ENCODE measurements at regions not wholly inside any gene's neighbourhood (a gene's known extent, or its start where the extent isn't known, plus 50 kb on each side); places are given as distances from the start of the nearest gene placed in this dataset.
"Not testable (repeated sequence)": the region's sequence is repeated elsewhere in the genome, so short reads cannot be mapped to it uniquely, and the experiment has no call there.

- no peak for DNase-seq
- in situ Hi-C loops (cut with HindIII; ENCODE audit: low pct_ligation_motif_present, low pct_unique_long_range_greater_than_20kb, low sequenced_read_pairs): no loop called here
Measured at GRCh38 chr1:73056826-73057225, 774.5 kb upstream of the NEGR1 start.

DNA sequence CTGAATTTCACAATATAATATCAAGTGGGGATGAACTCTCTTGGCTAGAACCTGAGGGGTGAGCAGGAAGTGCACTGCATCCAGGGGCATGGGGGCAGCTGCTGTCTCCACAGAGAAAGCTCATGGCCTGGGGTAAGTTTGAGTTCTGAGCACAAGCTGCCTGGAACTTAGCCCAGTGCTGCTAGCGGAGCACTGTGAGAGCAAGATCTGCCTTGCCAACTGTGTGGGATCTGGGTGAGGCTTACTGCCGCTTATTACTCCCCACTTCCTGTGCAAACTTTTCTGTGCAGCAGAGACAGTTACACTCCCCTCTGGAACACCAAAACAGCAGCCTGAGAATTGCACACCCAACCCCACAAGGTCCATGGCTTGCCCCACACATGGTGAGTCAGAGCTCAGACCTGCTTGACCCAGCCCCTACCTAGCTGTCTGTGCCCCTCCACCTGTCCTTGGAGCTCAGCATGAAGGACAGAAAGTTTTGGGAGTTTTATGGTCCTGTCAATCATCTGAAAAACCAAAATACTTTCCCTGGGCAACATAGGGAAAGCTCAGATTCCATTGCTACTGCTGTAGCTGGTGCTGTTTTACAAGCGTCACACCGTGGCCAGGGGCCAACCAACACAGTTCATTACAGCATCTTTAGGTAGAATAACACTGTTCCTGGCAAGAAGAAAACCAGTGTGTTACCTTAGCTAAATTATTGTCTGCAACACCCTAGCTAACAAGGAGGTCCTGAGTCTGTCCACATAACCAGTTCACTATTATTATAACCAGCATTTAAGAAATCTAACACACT, 762.1 kb upstream of the NEGR1 start:
- no peak for DNase-seq
- in situ Hi-C loops (cut with HindIII; ENCODE audit: low pct_ligation_motif_present, low pct_unique_long_range_greater_than_20kb, low sequenced_read_pairs): no loop called here

- in situ Hi-C loops (cut with HindIII; ENCODE audit: low pct_ligation_motif_present, low pct_unique_long_range_greater_than_20kb, low sequenced_read_pairs): no loop called here
- no peak for DNase-seq
Measured at GRCh38 chr1:73042403-73042802, 760.1 kb upstream of the NEGR1 start.

GRCh38 chr1:73040811-73041210, 758.5 kb upstream of the NEGR1 start:
- no peak for DNase-seq
- in situ Hi-C loops (cut with HindIII; ENCODE audit: low pct_ligation_motif_present, low pct_unique_long_range_greater_than_20kb, low sequenced_read_pairs): no loop called here

- DNase-seq: no peak
- in situ Hi-C loops (cut with HindIII; ENCODE audit: low pct_ligation_motif_present, low pct_unique_long_range_greater_than_20kb, low sequenced_read_pairs): no loop called here
Measured at GRCh38 chr1:73034271-73034670, 751.9 kb upstream of the NEGR1 start.

DNA sequence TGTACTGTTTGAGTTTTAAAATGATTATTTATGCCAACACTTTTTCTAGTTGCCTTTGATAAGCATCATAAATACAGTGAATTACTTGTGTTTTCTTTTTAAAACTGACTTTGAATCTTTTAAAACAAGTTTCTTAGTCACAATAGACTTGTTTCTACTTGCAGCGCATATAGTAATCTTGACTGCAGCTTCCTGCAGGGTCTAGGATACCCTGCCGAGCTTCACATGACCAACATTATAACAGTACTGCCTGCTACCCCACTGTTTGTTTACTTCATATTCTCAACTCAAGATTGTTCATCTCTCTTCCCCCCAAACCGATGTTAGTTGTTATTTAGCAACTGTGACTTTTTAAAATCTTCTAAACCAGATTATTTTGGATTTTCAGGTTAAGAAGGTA, 751.3 kb upstream of the NEGR1 start:
- no peak for DNase-seq
- in situ Hi-C loops (cut with HindIII; ENCODE audit: low pct_ligation_motif_present, low pct_unique_long_range_greater_than_20kb, low sequenced_read_pairs): no loop called here

DNA sequence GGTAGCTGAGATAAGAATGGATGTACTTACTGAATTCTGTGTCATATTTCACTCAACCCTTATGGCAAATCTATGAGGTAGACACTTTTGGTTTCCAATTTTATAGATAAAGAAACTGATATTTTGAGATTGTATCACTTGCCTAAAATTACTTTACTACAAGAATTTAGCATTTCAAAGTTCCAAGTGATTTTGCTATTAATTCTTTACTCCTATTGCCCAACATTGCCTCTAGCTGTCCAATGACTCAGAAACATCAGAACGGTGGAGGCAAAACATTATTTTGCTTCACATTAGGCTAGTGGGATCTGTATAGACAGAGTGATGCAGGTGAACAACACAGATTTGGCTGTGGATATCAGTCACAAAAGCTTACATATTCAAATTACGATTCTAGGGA, 747.2 kb upstream of the NEGR1 start:
- in situ Hi-C loops (cut with HindIII; ENCODE audit: low pct_ligation_motif_present, low pct_unique_long_range_greater_than_20kb, low sequenced_read_pairs): no loop called here
- no peak for DNase-seq

GRCh38 chr1:73026114-73026513, 743.8 kb upstream of the NEGR1 start:
- DNase-seq: no peak
- in situ Hi-C loops (cut with HindIII; ENCODE audit: low pct_ligation_motif_present, low pct_unique_long_range_greater_than_20kb, low sequenced_read_pairs): no loop called here

DNA sequence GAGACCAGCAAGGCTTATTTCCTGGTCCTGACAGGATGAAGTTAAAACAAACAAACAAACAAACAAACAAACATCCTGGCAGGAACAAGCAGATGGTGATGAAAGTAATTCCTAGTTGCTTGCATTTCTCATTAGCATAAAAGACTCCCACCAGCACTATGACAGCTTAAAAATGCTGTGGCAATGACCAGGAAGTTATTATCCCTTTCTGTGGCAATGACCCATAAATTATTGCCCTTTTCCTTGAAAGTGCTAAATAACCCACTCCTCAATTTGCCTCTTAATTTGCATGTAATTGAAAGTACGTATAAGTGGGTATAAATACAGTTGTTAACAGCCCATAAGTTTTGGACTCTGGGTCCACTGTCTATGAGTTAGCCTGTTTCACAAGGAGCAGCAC, 727.6 kb upstream of the NEGR1 start:
- in situ Hi-C loops (cut with HindIII; ENCODE audit: low pct_ligation_motif_present, low pct_unique_long_range_greater_than_20kb, low sequenced_read_pairs): no loop called here

GRCh38 chr1:73009311-73009710, 727.0 kb upstream of the NEGR1 start:
- in situ Hi-C loops (cut with HindIII; ENCODE audit: low pct_ligation_motif_present, low pct_unique_long_range_greater_than_20kb, low sequenced_read_pairs): no loop called here
- no peak for DNase-seq

More for the DNA sequence above, 727.6 kb upstream of the NEGR1 start:
- DNase-seq: no peak

GRCh38 chr1:72997624-72998023, 715.3 kb upstream of the NEGR1 start:
- in situ Hi-C loops (cut with HindIII; ENCODE audit: low pct_ligation_motif_present, low pct_unique_long_range_greater_than_20kb, low sequenced_read_pairs): no loop called here

DNA sequence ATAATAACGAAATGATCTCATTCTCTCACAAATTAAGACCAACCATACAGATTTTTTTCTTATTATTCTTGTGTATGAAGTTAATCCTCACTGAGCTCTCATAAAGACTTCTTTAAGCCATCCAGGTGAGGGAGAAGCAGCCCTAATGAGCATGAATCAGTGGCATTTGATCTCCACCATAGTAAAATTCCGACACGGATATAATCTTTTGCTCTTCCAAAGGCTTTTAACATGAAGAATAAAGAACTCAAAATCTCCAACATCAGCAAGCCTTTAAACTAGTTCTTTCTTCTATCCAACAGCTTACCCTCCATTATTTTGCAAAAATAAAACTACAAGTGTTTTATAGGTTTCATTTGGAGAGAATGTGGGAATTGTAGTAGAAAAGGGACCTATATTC, 714.7 kb upstream of the NEGR1 start:
- in situ Hi-C loops (cut with HindIII; ENCODE audit: low pct_ligation_motif_present, low pct_unique_long_range_greater_than_20kb, low sequenced_read_pairs): no loop called here
- no peak for DNase-seq

More at GRCh38 chr1:72997624-72998023, 715.3 kb upstream of the NEGR1 start:
- no peak for DNase-seq

- not testable (repeated sequence) for DNase-seq
Measured at GRCh38 chr1:72987871-72988270, 705.5 kb upstream of the NEGR1 start.

GRCh38 chr1:72986591-72987290, 704.4 kb upstream of the NEGR1 start:
- in situ Hi-C loops (cut with HindIII; ENCODE audit: low pct_ligation_motif_present, low pct_unique_long_range_greater_than_20kb, low sequenced_read_pairs): no loop called here
- no peak for DNase-seq

More at GRCh38 chr1:72987871-72988270, 705.5 kb upstream of the NEGR1 start:
- in situ Hi-C loops (cut with HindIII; ENCODE audit: low pct_ligation_motif_present, low pct_unique_long_range_greater_than_20kb, low sequenced_read_pairs): not testable (repeated sequence)

DNA sequence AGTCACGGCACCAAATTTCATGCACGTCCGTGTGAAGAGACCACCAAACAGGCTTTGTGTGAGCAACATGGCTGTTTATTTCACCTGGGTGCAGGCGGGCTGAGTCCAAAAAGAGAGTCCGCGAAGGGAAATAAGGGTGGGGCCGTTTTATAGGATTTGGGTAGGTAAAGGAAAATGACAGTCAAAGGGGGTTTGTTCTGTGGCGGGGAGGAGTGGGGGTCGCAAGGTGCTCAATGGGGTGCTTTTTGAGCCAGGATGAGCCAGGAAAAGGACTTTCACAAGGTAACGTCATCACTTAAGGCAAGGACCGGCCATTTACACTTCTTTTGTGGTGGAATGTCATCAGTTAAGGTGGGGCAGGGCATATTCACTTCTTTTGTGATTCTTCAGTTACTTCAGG, 702.7 kb upstream of the NEGR1 start:
- in situ Hi-C loops (cut with HindIII; ENCODE audit: low pct_ligation_motif_present, low pct_unique_long_range_greater_than_20kb, low sequenced_read_pairs); DNase-seq: not testable (repeated sequence)

GRCh38 chr1:72983011-72983410, 700.7 kb upstream of the NEGR1 start:
- DNase-seq; in situ Hi-C loops (cut with HindIII; ENCODE audit: low pct_ligation_motif_present, low pct_unique_long_range_greater_than_20kb, low sequenced_read_pairs): not testable (repeated sequence)

DNA sequence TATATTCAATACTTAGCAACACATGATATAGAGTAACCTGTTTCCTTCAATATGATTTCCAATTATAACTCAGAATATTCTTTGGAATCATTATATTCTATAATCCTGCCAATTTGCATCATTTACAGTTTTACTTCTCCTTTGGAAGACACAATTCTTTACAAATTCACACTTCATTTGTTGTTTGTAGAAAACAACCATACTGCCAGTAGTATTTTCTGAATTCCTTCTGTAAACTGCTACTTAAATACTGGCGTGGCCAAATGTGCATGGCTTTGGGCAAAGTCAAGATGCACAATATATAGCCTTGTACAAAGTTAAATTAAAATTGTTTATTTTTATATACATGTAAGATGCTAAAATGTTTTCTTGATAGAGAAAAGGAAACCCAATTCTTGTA, 687.1 kb upstream of the NEGR1 start:
- in situ Hi-C loops (cut with HindIII; ENCODE audit: low pct_ligation_motif_present, low pct_unique_long_range_greater_than_20kb, low sequenced_read_pairs): no loop called here
- DNase-seq: no peak

GRCh38 chr1:72954943-72955342, 672.6 kb upstream of the NEGR1 start:
- in situ Hi-C loops (cut with HindIII; ENCODE audit: low pct_ligation_motif_present, low pct_unique_long_range_greater_than_20kb, low sequenced_read_pairs): no loop called here
- no peak for DNase-seq

- DNase-seq; in situ Hi-C loops (cut with HindIII; ENCODE audit: low pct_ligation_motif_present, low pct_unique_long_range_greater_than_20kb, low sequenced_read_pairs): not testable (repeated sequence)
Measured at GRCh38 chr1:72950900-72951299, 668.6 kb upstream of the NEGR1 start.
